Left ventricle myocardium inferior (tissue), 1 donor: ENCODE measurements at regions not wholly inside any gene's neighbourhood (a gene's known extent, or its start where the extent isn't known, plus 50 kb on each side); places are given as distances from the start of the nearest gene placed in this dataset.

Source experiments
- DNase-seq: peaks from one replicate; pipeline ENCODE4 v3.0.0-alpha.2; 2020
- H3K27ac ChIP-seq: fragments of 200-600 bp; replicated peaks from 2 replicates; pipeline ENCODE4 v1.8.0; 2021
- H3K27me3 ChIP-seq: fragments of 200-600 bp; 2 replicates; pipeline ENCODE4 v1.8.0; 2021; ENCODE audit warnings: low read depth
- H3K36me3 ChIP-seq: fragments of 200-600 bp; 2 replicates; pipeline ENCODE4 v1.8.0; 2021
- H3K4me1 ChIP-seq: fragments of 200-600 bp; 2 replicates; pipeline ENCODE4 v1.8.0; 2021
- H3K4me3 ChIP-seq: fragments of 200-600 bp; 2 replicates; pipeline ENCODE4 v1.8.0; 2021; ENCODE audit warnings: mild to moderate bottlenecking, moderate library complexity
- H3K9me3 ChIP-seq: fragments of 200-600 bp; replicated peaks from 2 replicates; pipeline ENCODE4 v1.8.0; 2021
- intact Hi-C: fragments of 100-400 bp; cut with micrococcal nuclease; formaldehyde crosslinking; loops from one replicate; pipeline ENCODE4 v1.11.0; 2022
- TF ChIP-seq, protein P1 (sequence below): fragments of 200-600 bp; IDR thresholded peaks from 2 replicates; pipeline ENCODE4 v1.8.0; 2021; ENCODE audit warnings: antibody characterized with exemption, mild to moderate bottlenecking, borderline replicate concordance
- donor health status: DM: no; HTN: yes; CAD: no; lungs with severe emphysema.

- Histone ChIP-seq H3K4me3 (no peak overlapping the region), H3K27me3 (peaks cover 15% of the 10 kb centered on the region), H3K27ac (no peak overlapping the region), H3K36me3 (no peaks in the 10 kb centered on the region), H3K4me1 (no peaks in the 10 kb centered on the region), H3K9me3 (no peaks in the 10 kb centered on the region)
- no peak for DNase-seq
- TF ChIP-seq, protein P1, sequence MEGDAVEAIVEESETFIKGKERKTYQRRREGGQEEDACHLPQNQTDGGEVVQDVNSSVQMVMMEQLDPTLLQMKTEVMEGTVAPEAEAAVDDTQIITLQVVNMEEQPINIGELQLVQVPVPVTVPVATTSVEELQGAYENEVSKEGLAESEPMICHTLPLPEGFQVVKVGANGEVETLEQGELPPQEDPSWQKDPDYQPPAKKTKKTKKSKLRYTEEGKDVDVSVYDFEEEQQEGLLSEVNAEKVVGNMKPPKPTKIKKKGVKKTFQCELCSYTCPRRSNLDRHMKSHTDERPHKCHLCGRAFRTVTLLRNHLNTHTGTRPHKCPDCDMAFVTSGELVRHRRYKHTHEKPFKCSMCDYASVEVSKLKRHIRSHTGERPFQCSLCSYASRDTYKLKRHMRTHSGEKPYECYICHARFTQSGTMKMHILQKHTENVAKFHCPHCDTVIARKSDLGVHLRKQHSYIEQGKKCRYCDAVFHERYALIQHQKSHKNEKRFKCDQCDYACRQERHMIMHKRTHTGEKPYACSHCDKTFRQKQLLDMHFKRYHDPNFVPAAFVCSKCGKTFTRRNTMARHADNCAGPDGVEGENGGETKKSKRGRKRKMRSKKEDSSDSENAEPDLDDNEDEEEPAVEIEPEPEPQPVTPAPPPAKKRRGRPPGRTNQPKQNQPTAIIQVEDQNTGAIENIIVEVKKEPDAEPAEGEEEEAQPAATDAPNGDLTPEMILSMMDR, result no peak
- intact Hi-C loops, result no loop called here
Observed at GRCh38 chr5:3680821-3681220, 85.2 kb downstream of the IRX1 start.

DNA sequence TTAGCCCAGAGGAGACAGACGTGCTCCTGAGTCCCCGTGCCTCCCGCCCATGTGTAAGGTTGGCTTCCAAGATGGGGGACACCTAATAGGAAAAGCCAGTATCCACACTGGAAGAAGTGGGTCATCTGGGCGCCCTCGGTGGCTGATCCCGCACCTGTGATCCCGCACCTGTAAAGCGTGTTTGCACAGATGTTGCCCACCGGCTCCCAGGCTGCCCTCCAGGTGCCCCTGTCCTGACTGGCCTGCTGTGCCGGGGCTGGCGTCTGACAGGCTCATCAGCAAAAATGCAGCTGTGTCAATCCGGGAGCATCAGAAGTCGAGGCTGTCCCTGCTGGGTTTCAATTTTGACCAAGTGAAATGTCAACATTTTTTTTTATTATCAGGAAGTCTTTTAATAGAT lies 88.5 kb downstream of the IRX1 start:
- intact Hi-C loops, result no loop called here
- Histone ChIP-seq H3K9me3 (no peaks in the 10 kb centered on the region), H3K4me1 (no peaks in the 10 kb centered on the region), H3K4me3 (no peak overlapping the region), H3K27me3 (peaks cover 11% of the 10 kb centered on the region), H3K36me3 (no peaks in the 10 kb centered on the region), H3K27ac (no peak overlapping the region)
- DNase-seq, result no peak
- TF ChIP-seq, protein P1, result no peak

- Histone ChIP-seq H3K27ac (no peak overlapping the region), H3K36me3 (no peaks in the 10 kb centered on the region), H3K9me3 (no peaks in the 10 kb centered on the region), H3K27me3 (peaks cover 11% of the 10 kb centered on the region), H3K4me3 (no peak overlapping the region), H3K4me1 (no peaks in the 10 kb centered on the region)
- intact Hi-C loops, result no loop called here
- no peak for DNase-seq
- TF ChIP-seq, protein P1, result no peak
Observed at GRCh38 chr5:3684771-3685354, 89.2 kb downstream of the IRX1 start.

DNA sequence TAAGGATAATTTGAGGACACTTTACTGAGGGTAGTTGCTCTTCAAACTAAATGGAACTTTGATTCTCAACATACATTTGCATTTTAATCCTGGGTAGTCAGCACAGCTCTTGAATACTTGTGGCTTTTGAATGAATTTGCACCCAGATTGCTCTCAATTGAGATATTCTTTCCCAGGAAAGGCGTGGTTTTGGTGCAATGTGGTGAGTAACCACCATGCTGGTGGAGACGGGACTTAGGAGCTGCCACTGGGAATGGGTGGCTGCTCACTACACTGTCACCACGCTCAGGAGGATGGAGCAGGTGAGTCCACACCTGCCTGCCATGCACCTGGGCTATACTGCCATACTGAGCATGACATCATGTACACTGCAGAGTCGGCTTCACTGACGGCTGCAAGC lies 99.2 kb downstream of the IRX1 start:
- Histone ChIP-seq H3K4me1 (no peaks in the 10 kb centered on the region), H3K27ac (no peak overlapping the region), H3K27me3 (no peaks in the 10 kb centered on the region), H3K9me3 (peaks cover 6% of the 10 kb centered on the region), H3K4me3 (no peak overlapping the region), H3K36me3 (no peaks in the 10 kb centered on the region)
- intact Hi-C loops, result no loop called here
- TF ChIP-seq, protein P1, result no peak
- no peak for DNase-seq

- Histone ChIP-seq H3K27me3 (no peaks in the 10 kb centered on the region), H3K4me3 (no peak overlapping the region), H3K4me1 (no peaks in the 10 kb centered on the region), H3K36me3 (no peaks in the 10 kb centered on the region), H3K27ac (no peak overlapping the region), H3K9me3 (peaks cover 6% of the 10 kb centered on the region)
- DNase-seq, result no peak
- TF ChIP-seq, protein P1, result no peak
- intact Hi-C loops, result no loop called here
Observed at GRCh38 chr5:3695818-3696217, 100.2 kb downstream of the IRX1 start.
